ENCODE measurements at regions not wholly inside any gene's neighbourhood (a gene's known extent, or its start where the extent isn't known, plus 50 kb on each side); places are given as distances from the start of the nearest gene placed in this dataset.

DNA sequence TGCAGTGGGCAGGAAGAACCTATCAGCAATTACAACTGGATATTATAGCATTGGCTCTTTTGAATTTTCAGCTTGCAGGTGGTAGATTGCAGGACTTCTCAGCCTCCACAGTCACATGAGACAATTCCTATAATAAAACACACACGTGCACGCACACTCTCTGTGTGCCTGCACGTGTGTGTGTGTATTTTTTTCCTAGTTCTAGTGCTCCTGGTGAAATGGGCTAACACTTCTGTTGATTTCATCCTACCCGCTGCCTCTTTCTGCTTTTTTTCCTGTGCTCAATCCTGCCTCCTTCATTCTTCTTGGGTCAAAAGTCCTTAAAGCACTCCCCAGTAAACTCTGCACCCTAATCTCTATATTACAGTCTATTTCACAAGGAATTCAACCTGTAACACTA, 320.1 kb downstream of the OSTF1 start:
- Mint-ChIP-seq H3K9me3 (no peaks in the 10 kb centered on the region), H3K4me3 (no peak overlapping the region), H3K27me3 (ENCODE audit: low read depth) (peaks cover 5% of the 10 kb centered on the region), H3K4me1 (ENCODE audit: low read depth) (no peaks in the 10 kb centered on the region), H3K36me3 (ENCODE audit: insufficient read depth) (no peaks in the 10 kb centered on the region)
- no peak for ATAC-seq
- DNase-seq, result no peak

DNA sequence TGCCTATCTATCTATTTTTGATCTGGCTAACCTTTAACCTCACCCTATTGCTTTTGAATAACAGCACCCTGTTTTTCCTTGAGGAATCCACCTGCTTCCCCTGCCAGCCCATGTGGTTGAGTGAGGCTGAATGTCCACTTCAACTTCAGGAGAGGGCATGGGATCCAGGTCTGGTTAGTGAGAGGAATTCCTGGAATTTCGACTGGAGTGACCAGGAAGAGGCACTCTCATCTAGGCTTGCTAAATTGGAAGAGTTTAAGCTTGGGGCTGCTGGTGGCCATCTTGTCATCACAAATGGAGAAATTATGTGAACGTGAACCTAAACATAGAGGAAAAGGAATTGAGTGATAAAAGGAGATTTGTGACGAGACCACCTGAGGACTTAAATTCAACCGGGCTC, 322.1 kb downstream of the OSTF1 start:
- Mint-ChIP-seq H3K27me3 (ENCODE audit: low read depth) (peaks cover 7% of the 10 kb centered on the region), H3K4me3 (no peak overlapping the region), H3K9me3 (no peaks in the 10 kb centered on the region), H3K4me1 (ENCODE audit: low read depth) (no peaks in the 10 kb centered on the region), H3K36me3 (ENCODE audit: insufficient read depth) (no peaks in the 10 kb centered on the region)
- no peak for ATAC-seq
- DNase-seq, result no peak

DNA sequence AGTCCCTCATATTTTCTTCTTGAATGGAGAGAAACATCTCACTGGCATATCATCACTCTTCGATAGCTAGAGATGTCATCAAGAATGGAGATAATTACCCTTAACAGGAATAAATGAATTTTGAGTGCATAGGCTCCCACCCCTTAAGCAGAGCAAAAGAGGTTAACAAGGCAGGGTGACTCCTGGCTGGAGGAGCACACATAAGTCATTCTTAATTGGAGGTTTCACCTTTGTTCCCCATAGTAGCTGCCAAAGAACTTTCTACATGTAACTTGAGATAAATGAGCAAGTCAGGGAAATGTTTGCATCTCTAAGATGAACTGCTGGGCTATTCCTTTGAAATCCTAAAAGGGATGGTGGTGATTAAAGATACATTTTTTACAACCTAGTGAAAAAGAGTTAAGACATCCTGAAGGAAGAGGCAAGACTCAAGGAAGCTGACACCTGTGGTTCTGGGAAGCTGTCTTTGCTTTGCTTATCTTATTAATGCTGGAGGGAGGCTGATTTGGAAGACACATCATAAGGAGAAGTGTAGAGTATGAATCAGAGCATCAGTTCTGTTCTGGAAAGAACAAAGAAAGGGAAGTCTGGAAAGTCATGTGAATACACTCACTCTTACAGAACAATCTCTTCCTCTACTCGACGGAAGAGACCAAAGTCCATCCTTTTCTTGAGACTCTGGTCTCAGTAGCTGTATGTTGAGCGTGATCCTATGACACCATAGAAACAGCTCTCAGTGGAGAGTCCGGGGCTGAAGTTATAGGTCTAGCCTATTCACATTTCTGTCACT, 326.3 kb downstream of the OSTF1 start:
- no peak for ATAC-seq
- DNase-seq, result no peak

DNA sequence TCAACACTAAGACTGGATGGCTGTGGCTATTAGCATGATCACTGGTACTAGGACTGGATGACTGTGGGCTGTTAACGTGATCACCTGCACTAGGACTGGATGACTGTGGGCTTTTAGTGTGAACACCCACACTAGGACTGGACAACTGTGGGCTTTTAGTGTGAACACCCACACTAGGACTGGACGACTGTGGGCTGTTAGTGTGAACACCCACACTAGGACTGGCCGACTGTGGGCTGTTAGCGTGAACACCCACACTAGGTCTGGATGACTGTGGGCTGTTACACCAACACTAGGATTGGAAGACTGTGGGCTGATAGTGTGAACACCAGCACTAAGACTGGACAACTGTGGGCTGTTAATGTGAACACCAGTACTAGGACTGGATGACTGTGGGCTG, 329.2 kb downstream of the OSTF1 start:
- ATAC-seq (no peak), DNase-seq (no peak)
- Mint-ChIP-seq H3K36me3 (ENCODE audit: insufficient read depth) (no peaks in the 10 kb centered on the region), H3K9me3 (no peaks in the 10 kb centered on the region), H3K4me1 (ENCODE audit: low read depth) (no peaks in the 10 kb centered on the region), H3K4me3 (no peak overlapping the region), H3K27me3 (ENCODE audit: low read depth) (peaks cover 2% of the 10 kb centered on the region)

More for the DNA sequence above, 326.3 kb downstream of the OSTF1 start:
- Mint-ChIP-seq H3K9me3 (no peaks in the 10 kb centered on the region), H3K4me3 (no peak overlapping the region), H3K27me3 (ENCODE audit: low read depth) (peaks cover 7% of the 10 kb centered on the region), H3K4me1 (ENCODE audit: low read depth) (no peaks in the 10 kb centered on the region), H3K36me3 (ENCODE audit: insufficient read depth) (no peaks in the 10 kb centered on the region)

DNA sequence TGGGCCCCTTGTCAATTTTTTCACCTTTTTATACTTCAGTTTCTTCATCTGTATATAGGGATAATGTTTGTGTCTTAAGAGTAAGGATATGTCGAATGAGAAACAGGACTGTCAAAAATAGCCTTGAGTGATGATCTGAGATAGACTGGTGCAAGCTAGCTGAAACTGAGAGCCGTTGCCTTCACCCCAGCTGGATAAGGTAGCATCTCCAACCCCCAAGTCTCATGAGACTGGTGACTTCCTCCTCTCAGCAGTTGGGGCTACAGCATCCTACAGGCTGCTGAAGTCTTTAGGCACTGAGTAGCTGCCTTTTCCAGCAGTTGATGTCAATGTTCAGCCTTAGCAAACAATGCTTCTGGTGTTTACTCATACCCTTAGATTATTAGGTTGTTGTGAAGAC, 330.2 kb downstream of the OSTF1 start:
- DNase-seq (no peak), ATAC-seq (no peak)
- no peaks in the 10 kb centered on the region for H3K4me1 Mint-ChIP-seq (ENCODE audit: low read depth)
- no peaks in the 10 kb centered on the region for H3K36me3 Mint-ChIP-seq (ENCODE audit: insufficient read depth)
- H3K4me3 Mint-ChIP-seq, result no peak overlapping the region
- no peaks in the 10 kb centered on the region for H3K9me3 Mint-ChIP-seq
- H3K27me3 Mint-ChIP-seq (ENCODE audit: low read depth), result peaks cover 2% of the 10 kb centered on the region

DNA sequence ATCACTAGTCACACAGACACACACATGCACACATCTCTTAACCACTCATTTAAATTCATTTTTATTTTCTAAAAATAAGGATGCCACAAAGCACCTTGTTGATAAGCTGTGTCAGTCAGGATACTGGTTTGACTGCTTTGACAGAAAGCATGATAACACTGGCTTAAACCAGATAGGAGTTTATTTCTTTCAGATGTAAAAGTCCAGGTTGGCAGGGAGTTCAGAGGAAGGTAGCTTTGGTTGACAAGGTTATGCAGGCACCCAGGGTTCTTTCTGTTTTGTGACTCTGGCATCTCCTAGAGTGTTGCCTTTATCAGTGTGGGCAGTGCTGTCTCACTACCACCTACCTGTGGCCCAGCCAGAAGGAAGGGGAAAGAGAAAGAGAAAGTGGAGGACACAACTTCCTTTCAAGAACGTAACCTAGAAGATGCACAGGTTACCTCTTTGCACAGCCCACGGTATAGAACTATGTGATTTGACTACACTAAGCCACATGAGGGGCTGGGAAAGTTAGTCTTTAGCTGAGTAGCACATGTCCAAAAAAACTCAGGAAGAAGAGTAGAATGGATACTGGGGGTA, 334.7 kb downstream of the OSTF1 start:
- no peak for ATAC-seq
- Mint-ChIP-seq H3K27me3 (ENCODE audit: low read depth) (no peaks in the 10 kb centered on the region), H3K36me3 (ENCODE audit: insufficient read depth) (no peaks in the 10 kb centered on the region), H3K4me1 (ENCODE audit: low read depth) (no peaks in the 10 kb centered on the region), H3K9me3 (no peaks in the 10 kb centered on the region), H3K4me3 (no peak overlapping the region)
- no peak for DNase-seq

DNA sequence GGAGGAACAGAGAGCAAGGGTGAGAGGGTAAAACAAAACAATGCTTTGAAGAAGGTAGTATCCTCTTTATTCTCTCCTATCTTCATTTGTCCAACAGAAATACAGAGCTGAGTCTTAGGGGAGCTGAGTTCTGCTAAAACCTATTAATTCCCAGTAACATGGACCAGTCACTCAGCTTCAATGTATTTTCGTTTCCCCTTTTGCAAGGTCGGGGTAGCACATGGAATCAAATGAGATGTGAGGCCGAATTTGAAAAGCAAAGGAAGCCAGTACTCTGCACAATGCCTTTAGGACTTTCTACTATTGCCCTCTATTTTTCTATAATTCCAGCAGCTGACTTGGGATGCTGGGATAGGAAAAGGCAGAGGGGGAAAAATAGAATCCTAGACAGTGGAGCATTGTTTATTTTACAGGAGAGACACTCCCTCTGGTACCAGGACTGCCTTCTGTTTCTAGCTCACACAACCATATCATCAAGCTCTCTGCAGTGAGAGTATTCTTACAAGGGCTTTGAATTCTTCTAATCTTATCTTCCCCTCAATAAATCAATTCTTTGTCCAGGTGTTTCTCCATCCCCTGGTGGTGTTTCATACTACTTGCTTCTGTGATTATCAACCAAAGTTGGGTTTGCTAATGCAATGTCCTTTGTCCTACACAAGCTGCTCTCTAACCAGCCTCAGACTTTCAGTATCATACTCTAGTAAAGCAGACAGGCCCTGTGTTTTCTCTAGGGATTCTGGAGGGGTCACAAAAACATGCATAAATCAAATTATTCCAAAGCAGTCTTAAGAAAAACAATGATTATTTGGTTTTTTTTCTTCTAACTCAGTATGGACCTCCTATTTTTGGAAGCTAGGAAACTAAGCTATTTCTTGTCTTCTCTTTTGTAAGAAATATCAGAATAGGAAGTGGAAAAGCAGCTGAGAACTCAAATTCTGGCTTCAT, 341.5 kb downstream of the OSTF1 start:
- Mint-ChIP-seq H3K36me3 (ENCODE audit: insufficient read depth) (no peaks in the 10 kb centered on the region), H3K4me1 (ENCODE audit: low read depth) (no peaks in the 10 kb centered on the region), H3K4me3 (no peak overlapping the region), H3K9me3 (no peaks in the 10 kb centered on the region), H3K27me3 (ENCODE audit: low read depth) (peaks cover 8% of the 10 kb centered on the region)
- no peak for DNase-seq
- no peak for ATAC-seq

DNA sequence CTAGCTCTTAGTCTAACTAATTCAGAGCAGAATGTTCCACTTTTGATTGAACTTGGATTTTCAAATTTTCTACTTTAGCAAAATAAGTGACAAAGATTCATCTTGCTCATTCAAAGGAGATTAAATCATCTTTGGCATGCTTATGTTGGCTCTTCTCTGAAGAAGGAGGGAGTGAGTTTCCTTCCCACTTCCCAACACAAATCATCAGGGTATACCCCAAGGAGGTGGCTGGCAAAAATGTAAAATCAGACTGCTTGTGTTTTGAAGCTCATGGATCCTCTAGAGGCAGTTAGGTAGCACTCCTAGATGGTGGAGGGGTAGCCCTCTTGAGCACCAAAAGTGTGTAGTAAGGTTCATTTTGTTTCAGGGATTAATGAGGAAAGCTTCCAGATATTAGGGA, 343.1 kb downstream of the OSTF1 start:
- Mint-ChIP-seq H3K36me3 (ENCODE audit: insufficient read depth) (no peaks in the 10 kb centered on the region), H3K4me1 (ENCODE audit: low read depth) (no peaks in the 10 kb centered on the region), H3K4me3 (no peak overlapping the region), H3K9me3 (no peaks in the 10 kb centered on the region), H3K27me3 (ENCODE audit: low read depth) (peaks cover 8% of the 10 kb centered on the region)
- ATAC-seq (no peak), DNase-seq (no peak)

DNA sequence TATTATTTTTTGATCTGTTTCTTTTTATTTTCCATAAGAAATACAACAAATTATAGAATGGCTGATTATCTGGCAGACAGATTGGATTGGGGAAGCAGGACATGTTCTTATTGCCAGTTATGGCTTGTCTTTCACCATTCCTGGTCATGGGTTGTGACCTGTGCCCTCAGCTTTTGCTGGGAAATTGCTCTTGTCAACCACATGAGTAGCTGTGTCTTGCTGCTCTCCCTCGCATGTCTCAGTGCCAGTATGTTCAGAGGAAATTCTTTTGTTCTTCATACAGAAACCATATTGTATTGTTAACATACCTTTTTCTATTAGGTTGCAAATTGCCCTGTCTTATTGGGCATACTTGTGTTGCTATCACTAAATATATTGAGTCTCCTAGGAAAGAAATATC, 344.1 kb downstream of the OSTF1 start:
- Mint-ChIP-seq H3K4me3 (no peak overlapping the region), H3K4me1 (ENCODE audit: low read depth) (no peaks in the 10 kb centered on the region), H3K27me3 (ENCODE audit: low read depth) (peaks cover 8% of the 10 kb centered on the region), H3K36me3 (ENCODE audit: insufficient read depth) (no peaks in the 10 kb centered on the region), H3K9me3 (no peaks in the 10 kb centered on the region)
- ATAC-seq, result no peak
- no peak for DNase-seq

DNA sequence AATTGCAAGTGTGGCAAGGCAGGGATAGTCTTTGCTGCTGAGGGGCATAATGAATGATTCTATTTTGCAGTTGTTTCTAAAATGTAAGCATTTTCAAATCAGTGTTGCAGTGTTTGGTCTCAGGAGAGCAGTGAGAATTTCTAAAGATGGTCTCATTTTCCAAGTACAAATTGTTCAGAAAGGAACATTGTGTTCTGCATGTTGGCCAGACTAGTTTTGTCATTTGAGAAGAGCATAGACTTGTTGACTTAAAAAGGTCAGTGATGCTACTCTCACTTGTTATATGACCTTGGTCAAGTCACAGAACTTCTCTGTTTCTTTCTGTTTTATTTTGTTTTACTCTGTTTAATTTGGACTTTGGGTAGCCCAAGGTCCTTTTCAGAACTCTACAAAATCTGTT, 344.6 kb downstream of the OSTF1 start:
- ATAC-seq (no peak), DNase-seq (no peak)
- peaks cover 8% of the 10 kb centered on the region for H3K27me3 Mint-ChIP-seq (ENCODE audit: low read depth)
- no peaks in the 10 kb centered on the region for H3K36me3 Mint-ChIP-seq (ENCODE audit: insufficient read depth)
- no peaks in the 10 kb centered on the region for H3K9me3 Mint-ChIP-seq
- no peaks in the 10 kb centered on the region for H3K4me1 Mint-ChIP-seq (ENCODE audit: low read depth)
- H3K4me3 Mint-ChIP-seq, result no peak overlapping the region

DNA sequence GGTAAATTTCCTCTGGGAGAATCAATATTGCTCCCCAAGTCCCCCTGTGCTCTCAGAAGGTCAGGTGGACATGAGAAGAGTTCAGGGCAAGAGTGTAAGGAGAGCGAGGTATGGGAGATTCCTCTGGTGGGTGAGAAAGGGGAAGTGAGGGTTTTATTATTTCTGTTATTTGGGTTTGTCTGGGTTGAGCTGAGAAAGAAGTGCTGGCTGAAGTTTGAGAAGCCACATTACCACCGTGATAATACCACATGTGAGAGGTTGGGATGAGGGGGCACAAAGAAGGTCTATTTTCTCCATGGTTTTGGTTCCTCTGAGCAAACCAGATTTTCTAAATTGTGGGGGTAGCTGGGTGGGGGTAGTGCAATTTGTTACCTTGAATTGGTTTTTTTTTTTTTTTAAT, 350.4 kb downstream of the OSTF1 start:
- ATAC-seq (no peak), DNase-seq (no peak)
- Mint-ChIP-seq H3K4me3 (no peak overlapping the region), H3K27me3 (ENCODE audit: low read depth) (peaks cover 3% of the 10 kb centered on the region), H3K9me3 (peaks cover 5% of the 10 kb centered on the region), H3K36me3 (ENCODE audit: insufficient read depth) (no peaks in the 10 kb centered on the region), H3K4me1 (ENCODE audit: low read depth) (no peaks in the 10 kb centered on the region)

DNA sequence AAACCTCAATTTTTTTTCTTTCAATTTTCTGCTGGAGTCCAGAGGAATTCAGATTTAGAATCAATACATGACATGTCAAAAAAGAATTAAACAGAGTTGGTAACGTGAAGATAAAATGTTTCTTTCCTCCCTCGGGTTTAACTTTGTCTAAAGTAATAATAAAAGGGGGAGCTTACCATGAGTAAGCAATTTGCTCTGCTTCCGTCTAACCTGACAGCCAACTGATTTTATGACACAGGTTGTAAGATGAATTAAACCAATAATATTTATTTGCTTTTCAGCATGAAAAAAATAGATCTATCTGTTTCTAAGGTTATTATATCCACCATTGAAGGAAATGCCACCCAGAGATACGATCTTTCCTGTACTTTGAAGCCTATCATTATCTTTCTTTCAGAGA, 352.6 kb downstream of the OSTF1 start:
- ATAC-seq (no peak), DNase-seq (no peak)
- Mint-ChIP-seq H3K27me3 (ENCODE audit: low read depth) (no peaks in the 10 kb centered on the region), H3K4me1 (ENCODE audit: low read depth) (no peaks in the 10 kb centered on the region), H3K36me3 (ENCODE audit: insufficient read depth) (no peaks in the 10 kb centered on the region), H3K9me3 (peaks cover 10% of the 10 kb centered on the region), H3K4me3 (no peak overlapping the region)

DNA sequence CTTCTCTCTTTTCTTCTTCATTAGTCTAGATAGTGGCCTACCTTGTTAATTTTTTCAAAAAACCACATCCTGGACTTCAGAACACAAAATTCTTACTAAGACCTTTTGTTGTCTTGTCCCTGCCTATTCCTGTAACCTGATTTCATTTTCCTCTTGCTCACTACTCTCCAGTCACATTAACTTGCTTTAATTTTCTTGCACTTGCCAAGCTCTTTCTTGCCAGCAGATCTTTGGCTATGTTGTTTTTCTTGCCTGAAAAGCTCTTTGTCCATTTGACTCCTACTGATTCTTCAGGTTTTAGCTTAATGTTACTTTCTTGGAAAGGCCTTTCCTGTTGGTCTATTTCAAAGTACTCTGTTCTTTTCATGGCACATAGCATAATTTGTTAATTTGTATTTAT, 356.8 kb downstream of the OSTF1 start:
- no peaks in the 10 kb centered on the region for H3K36me3 Mint-ChIP-seq (ENCODE audit: insufficient read depth)
- DNase-seq (no peak), ATAC-seq (no peak)
- no peak overlapping the region for H3K4me3 Mint-ChIP-seq
- H3K9me3 Mint-ChIP-seq, result peaks cover 10% of the 10 kb centered on the region
- H3K4me1 Mint-ChIP-seq (ENCODE audit: low read depth), result no peaks in the 10 kb centered on the region
- peaks cover 1% of the 10 kb centered on the region for H3K27me3 Mint-ChIP-seq (ENCODE audit: low read depth)

DNA sequence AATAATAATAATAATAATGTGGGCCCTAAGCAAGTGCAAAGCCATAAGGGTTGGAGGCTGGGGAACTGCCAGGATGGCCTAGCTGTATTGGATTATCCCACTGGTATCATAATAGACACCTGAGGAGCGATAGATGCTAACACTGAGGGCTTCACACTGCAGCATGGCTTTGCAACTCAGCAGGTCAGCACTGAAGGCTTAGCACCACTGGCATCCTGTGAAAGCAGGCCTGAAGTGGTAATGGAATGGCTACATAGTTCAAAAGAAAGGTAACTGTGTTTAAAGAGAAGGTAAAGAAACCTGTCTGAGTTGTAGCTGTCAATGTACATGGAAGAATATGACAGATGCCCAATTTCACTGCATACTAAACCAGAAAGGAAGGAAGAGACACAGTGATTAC, 359.0 kb downstream of the OSTF1 start:
- DNase-seq (no peak), ATAC-seq (no peak)
- H3K4me1 Mint-ChIP-seq (ENCODE audit: low read depth), result no peaks in the 10 kb centered on the region
- no peak overlapping the region for H3K4me3 Mint-ChIP-seq
- peaks cover 10% of the 10 kb centered on the region for H3K9me3 Mint-ChIP-seq
- peaks cover 3% of the 10 kb centered on the region for H3K27me3 Mint-ChIP-seq (ENCODE audit: low read depth)
- no peaks in the 10 kb centered on the region for H3K36me3 Mint-ChIP-seq (ENCODE audit: insufficient read depth)

Measured in activated T-cell treated with anti-CD3 and anti-CD28 coated beads, Interleukin-2, amount 50 U/mL, for 4 hours (primary cell).